HG03442 (cell line): ENCODE measurements at regions not wholly inside any gene's neighbourhood (a gene's known extent, or its start where the extent isn't known, plus 50 kb on each side); places are given as distances from the start of the nearest gene placed in this dataset.

ENCODE experiments used
- ATAC-seq: cut with Tn5 transposase; IDR thresholded peaks from one replicate; pipeline ENCODE4 v1.9.1; 2021; ENCODE audit warnings: mild to moderate bottlenecking, moderate library complexity; ENCODE audit not compliant: unreplicated experiment

DNA sequence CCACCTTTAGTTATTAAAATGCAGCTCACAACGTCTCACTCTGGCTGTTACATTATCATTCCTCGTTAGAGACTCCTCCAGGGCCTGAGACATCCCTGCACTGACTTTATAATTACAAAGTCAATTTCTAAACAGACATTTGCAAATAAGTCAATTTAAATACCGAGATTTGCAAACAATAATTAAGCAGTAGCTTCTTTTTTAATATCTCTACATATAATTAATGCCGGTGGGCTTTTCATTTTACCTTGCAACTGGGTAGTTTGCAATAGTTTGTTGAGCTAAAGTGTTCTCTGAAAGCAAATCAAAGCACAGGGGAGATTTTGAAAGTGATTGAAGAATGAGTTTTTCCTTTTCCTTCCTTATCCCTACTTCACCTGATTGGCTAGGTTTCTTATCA, 154.4 kb downstream of the TLR4 start:
- ATAC-seq = no peak

DNA sequence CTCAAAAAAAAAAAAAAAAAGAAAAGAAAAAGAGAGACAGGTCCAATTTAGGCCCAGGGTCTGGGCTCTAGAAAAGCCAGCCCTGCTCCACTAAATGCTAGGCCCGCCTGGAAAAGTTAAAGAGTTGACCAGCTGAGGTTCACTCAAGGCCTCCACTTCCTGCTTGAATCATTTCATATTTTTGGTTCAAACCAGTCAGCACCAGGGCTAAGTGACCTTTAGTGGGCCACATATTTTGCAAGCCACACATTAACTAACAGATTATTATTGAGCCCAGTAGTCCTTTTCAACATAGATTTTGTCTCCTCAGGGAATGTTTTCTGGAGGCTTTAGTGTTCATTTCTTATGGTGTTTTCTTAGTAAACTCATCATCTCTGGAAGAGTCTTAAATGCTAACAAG, 156.6 kb downstream of the TLR4 start:
- ATAC-seq = no peak

DNA sequence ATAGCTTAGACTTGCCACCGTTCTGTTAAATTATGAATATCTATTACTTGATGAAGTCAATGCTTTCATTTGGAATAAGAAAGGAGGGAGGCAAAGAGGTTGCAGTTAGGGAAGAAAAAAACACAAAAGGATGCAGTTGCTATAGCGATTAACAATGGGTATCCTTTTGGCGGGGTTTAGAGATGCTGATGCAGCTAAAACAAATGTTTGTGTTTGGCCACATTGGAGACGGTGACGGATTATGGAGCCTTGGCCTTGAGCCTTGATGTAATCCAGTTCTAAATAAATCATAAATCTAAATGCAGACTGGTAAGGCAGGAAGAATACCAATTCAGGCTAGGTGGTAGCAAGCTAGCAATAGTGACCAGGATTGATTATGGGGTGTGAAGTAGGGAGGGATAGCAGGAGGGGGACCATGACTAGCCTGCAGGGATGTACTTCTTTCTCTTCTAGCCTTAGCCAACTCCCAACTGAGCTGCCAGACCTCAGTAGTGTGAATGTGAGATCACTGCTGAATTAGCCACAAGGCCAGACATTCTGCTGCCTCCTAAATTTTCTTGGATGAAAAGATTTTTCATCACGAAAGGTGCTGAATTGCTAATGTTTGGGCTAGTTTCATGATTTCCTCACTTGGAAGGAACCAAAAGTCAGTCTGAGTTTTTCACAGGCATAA, 160.3 kb downstream of the TLR4 start:
- no peak for ATAC-seq

DNA sequence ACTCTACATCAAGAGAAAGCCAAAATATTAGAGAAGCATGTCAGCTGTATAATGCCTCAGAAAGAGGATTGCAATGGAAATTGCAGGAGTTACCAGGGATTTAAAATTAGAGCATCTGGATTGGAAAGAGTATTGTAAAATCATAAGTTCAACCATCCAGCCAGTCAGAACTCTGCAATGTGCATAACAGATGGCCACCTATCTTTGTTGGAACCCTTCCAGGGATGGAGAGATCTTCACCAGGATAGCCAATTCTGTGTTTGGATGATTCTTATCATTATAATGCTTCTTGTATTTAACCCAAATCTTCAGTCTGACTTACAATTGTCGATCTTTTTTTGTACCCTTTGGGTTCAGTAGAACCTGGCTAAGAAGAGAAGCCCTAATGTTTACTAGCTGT, 164.4 kb downstream of the TLR4 start:
- no peak for ATAC-seq

DNA sequence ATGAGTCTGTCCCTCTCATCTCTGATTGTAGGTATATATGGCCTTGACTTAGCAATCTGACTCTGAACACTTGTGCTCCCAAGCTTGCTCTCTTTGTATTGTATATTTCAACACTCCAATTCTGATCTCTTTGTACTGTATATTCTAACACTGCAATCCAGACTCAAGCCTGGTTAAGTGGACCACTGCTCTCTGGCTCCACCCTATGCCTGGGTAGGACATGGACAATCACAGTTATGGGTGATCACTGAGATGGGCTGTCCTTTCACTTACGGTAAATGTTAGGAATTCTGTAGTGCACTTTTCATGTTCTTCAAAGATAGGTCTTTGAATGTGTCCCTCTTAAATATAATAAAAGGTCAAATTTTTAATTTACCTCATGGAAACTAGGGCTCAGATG, 165.1 kb downstream of the TLR4 start:
- ATAC-seq = no peak

DNA sequence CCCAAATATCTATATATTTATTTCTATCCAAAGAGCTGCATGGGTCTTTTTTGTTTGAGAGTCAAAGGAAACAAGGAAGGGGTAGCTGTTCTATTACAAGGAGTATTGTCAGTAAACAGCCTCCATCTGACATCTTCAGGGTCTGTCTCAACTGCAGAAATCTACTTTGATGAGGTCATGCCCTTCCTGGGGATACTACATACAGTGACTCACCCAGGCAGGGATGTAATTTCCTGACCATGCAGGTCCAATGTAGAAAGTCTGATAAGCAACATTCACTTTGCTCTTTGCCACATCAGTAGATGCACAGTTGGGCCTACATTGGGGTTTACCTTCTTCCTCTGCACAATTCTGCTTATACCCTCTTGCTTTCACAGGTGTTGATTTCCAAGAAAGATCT, 165.5 kb downstream of the TLR4 start:
- ATAC-seq = no peak

DNA sequence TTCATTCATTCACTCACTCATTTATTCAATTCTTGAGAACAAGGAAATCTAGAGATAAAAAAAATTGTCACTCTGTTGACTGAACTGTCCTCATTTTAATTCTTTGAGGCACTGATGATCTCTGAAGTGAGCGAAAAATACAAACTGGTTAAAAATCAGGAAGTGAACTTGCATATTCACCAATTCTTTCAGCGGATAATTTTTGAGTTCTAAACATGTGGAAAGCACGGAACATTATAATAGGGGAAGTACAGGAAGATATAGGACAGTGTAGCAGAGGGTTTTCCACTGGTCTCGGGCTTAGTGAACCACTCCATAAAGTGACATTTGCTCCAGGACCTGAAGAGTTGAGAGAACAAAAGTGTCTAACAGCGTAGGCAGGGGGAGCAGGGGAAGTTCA, 169.5 kb downstream of the TLR4 start:
- no peak for ATAC-seq

DNA sequence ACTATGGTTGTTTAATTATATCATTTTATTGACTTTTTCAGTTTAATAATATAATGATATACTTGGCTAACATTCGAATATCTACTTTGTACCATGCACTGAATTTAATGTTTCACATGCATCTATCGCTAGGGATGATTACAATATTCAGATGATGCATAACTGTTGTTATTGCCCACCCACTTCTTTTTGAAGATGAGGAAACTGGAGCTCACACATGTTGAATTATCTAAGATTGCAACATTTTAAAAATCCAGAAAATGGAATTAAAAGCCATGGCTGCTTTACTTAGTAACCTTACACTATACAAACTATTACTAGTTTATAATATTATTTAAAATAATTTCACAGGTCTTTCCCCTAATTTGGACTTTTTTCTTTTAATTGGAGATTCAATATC, 171.7 kb downstream of the TLR4 start:
- no peak for ATAC-seq

DNA sequence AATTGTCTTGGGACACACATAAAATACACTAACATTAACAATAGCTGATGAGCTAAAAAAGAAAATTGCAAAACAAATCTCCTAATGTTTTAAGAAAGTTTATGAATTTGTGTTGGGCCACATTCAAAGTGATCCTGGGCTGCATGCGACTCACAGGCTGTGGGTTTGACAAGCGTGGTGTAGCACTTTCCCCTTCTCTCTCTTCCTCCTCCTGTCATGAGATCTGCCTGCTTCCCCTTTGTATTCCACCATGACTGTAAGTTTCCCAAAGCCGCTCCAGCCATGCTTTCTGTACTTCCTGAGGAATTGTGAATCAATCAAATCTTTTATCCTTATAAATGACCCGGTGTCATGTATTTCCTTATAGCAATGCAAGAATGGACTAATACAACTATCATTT, 178.0 kb downstream of the TLR4 start:
- ATAC-seq = no peak

DNA sequence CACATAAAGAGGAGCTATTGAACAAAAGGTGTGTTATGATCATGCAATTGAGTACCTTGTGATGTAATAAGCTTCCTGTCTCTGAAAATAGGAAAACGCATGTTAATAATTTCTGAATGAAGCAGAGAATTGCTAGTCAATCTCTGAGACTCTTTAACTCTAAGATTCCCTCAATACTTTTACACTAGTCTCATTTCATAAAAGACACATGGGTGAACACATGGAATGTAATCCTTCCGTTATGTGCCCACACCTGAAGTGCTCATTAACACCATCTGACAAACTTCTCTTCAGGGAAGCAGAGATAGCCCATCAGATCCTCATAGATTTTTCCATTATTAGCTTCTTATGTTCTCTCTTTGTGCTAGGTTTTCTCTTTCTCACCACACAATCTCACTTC, 182.4 kb downstream of the TLR4 start:
- ATAC-seq = no peak

DNA sequence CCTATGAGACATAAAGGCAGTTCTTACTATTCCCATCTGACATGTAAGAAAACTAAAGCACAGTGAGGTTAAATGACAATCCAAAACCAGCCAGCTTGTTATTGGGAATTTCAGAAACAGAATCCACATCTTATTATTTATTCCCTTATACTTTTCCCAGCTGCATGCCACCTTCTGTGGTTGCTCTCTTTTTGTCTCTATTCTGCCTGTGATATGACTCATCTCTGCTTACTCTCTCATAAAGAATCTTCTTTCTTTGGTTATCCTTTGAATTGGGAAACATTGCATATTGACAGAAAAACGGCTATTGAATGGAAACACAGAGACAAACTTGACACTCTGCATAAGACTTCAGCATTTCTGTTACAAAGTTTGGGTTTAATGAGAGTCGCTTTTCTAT, 183.2 kb downstream of the TLR4 start:
- no peak for ATAC-seq

DNA sequence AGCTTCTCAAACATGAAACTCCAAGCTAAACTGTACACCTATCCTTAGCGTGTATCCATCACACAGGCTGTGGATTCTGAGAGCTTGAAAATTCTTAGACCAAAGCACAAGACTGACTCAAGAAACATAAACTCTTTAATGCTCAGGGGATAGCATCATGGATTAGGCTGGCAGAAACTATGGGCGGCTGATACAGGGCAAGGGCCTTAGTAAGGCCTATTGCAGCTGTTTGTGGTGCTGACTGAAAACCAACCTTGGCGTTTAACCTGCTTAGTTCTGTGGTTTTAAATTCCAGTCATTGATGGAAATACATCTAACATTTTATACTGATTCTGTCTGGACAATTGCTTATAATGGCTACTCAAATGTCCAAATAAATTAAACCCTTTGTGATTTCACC, 183.7 kb downstream of the TLR4 start:
- ATAC-seq = no peak

DNA sequence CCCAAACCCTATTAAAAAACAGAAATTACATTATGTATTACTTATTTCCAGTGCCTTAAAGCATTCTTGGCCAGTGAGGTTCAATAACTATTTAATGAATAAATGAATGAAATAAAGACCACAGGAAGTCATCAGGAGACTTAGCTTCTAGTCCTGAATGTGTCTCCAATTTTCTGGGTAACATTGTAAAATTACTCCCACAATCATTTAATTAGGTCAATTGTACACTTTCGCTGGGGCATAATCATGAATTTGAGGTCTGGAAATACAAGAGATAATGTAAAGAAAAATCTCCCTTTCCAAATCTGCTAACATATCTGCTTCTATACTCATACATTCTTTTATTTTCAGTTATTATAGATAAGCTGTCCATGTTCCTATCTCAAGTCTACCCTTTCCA, 199.2 kb downstream of the TLR4 start:
- no peak for ATAC-seq

DNA sequence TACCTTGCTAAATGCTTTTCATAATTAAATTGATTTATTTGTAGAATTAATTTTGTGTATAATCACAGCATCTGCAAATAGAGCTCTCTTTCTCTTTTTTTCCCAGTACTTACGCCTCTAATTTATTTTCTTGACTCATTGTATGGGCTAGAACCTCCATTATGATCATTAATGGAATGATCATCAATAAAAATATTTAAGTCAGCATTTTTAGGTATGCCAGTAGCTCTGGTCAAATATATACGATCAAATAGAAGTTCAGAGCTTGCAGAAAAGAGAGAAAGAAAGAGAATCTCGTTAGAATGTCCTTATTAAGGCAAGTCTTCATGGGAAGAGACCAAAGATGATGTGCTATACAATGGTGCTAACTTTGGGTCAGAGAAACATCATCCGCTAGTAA, 202.6 kb downstream of the TLR4 start:
- no peak for ATAC-seq

DNA sequence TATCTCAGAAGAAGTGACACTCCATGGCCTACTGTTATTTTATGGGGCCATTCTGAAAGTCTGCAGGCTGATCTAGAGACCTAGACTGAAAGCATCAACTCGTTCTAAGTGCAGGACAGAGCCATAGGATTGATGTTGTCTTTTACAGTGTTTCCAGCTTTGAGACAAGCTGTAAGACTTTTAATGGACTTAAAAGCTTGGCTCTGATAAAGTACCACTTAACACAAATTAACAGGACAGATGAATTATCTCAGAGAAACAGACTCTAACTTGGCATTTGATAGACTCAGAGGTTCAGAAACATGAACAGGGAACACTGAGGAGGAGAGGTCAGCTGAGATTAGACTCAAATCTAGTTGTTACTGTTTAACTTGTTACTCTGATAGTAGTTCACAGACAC, 203.2 kb downstream of the TLR4 start:
- no peak for ATAC-seq

DNA sequence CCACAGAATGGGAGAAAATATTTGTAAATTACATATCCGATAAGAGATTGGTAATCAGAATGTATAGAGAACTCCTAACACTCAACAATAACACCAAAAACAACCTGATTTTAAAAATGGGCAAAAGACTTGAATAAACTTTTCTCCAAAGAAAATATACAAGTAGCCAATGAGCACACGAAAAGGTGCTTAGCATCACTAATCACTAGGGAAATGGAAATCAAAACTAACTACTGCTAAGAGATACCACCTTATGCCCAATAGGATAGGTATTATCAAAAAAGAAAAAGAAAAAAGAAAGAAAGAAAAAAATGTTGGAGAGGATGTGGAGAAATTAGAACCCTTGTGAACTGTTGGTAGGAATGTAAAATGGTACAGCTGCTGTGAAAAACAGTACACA, 212.1 kb downstream of the TLR4 start:
- no peak for ATAC-seq

DNA sequence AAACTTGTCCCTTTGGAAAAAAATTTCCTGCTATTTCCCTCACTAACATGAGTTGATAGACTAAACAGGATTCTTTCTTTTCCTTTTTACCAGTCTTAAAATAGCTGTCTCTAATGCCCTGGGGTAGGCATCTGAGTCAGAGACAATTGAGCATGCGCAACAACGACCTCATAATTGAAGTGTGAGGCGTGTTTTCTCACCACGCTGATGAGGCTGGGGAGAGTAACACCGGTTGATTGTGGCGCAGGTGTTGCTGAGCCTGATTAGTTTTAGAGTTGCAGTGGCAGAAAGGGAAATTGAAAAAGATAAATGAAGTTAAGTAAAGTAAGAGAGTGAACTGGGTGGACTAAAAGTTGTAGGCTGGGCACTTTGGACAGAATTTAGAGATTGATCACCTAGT, 213.7 kb downstream of the TLR4 start:
- no peak for ATAC-seq

DNA sequence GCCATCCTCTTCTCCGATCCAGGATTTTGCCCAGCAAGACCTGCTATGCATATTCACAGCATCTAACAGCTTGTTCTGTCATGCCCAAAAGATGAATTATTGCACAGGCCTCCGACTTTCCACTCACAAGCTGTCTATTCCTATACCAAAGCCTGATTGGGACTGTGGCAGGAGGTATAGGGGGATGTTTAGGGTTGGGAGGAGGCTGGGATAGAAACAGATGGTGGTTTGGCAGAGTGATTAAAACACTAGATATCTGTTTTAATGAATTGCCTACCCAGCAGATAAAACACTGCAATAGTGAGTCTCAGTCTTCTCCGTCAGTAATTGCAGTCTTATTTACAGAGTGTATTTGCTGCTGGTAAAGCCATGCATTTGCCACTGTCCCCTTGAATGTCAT, 215.3 kb downstream of the TLR4 start:
- no peak for ATAC-seq

DNA sequence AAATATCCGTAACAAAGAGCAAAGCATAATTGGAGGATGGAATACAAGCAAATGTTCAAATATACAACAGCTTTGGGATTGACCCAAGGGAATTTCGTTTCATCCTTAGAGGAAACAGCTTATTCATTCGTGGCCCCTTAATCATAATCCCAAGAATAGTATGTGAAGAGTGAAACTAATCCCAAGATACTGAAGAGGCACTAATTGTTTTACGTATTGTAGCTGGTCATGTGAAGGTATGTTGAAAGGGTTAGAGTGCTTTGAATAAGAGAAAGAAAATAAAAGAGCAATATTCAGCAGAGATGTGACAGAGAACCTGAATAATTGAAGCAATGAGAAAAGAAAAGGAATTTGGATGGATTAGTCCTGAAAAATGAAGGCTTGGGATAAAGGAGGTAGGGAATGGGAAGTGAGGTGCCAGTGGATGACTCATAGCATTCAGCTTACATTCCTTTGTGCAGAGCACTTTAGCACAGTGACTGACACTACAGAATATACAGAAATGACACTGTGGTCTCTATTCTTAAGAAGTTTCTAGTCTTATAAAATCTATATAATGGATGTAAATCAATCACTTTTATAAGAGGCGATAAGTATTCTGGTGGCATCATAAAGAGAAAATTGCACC, 221.9 kb downstream of the TLR4 start:
- ATAC-seq = no peak

DNA sequence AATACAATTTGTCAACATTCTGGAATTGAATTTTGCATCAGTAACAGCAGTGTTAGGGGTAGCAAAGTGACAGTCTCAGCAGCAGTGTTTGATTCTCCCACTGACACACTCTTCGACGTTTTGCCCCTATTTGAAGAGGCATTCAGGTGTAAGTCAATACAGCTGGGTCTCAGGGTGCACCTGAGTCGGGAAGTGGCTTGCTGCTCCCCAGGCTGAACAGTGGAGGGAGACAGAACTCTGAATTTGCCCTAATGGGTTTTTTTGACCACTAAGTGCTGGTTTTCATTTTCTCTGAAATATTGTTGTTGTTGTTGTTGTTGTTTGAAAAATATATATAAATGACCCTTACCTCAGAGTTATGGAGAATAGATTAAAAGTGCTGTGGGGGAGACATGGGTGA, 223.2 kb downstream of the TLR4 start:
- no peak for ATAC-seq

DNA sequence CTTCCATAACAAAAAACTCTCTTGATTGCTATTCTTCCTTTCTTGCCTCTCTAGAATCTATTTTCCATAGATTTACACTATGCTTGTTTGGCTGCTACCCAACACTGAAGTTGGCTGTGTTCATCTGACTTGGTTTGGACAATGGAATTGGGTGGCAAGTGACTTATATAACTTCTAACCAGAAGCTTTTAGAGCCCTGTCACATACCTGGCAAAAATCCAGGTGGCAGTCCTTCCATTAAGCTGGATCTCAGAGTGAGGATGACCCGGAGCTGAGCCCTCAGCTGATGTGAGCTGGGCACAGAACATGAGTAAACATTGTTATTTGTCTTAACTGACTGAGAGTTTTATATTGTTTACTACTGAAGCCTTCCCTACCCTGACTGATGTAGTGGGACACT, 225.7 kb downstream of the TLR4 start:
- no peak for ATAC-seq

DNA sequence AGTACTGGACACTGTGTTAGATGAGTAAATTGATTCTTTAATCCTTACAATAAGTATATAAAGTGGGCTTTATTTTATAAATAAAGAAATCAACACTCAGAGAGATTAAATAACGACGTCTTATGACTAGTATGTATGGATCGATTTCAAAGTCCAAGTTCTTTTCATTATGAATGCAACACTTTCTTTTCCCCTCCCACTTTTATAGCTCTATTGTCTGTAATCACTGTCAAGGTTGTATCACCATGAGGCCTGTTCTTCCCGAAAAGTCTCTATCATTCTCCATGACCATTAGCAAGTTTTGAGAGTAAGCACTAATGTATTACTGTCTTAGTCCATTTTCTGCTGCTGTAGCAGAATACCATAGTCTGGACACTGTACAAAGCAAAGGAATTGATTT, 228.4 kb downstream of the TLR4 start:
- ATAC-seq = no peak
